Psoas muscle (tissue), 7 donors: ENCODE measurements at regions not wholly inside any gene's neighbourhood (a gene's known extent, or its start where the extent isn't known, plus 50 kb on each side); places are given as distances from the start of the nearest gene placed in this dataset.

Source experiments
- ATAC-seq, 4 donors: fragments of 200-7000 bp; cut with Tn5 transposase; one replicate each; pipeline ENCODE4 v1.9.1; 2020; ENCODE audit warnings: moderate library complexity in 3 of 4, mild to moderate bottlenecking in 2 of 4
- DNase-seq, 2 donors: peaks; one replicate each; pipeline ENCODE4 v3.0.0-alpha.2; 2020
- H3K27ac ChIP-seq: fragments of 200-600 bp; one replicate; pipeline ENCODE4 v1.8.0; 2022
- H3K27me3 ChIP-seq, 3 donors: fragments of 200-600 bp in 1 of 3; one replicate each; pipeline versions ENCODE4 v1.6.1 to v1.8.0; 2013 to 2022; ENCODE audit warnings: low read length in 2 of 3, mild to moderate bottlenecking in 2 of 3, moderate library complexity in 1 of 3; ENCODE audit not compliant: insufficient read depth in 3 of 3
- H3K36me3 ChIP-seq, 2 donors: fragments of 200-600 bp in 1 of 2; one replicate each; pipeline versions ENCODE4 v1.6.1 to v1.8.0; 2013 to 2022; ENCODE audit warnings: low read depth in 1 of 2, mild to moderate bottlenecking in 1 of 2, moderate library complexity in 1 of 2; ENCODE audit not compliant: insufficient read depth in 1 of 2
- H3K4me1 ChIP-seq: fragments of 200-600 bp; one replicate; pipeline ENCODE4 v1.8.0; 2022
- H3K4me3 ChIP-seq: fragments of 200-600 bp; one replicate; pipeline ENCODE4 v1.8.0; 2022; ENCODE audit warnings: mild to moderate bottlenecking
- H3K9me3 ChIP-seq: fragments of 200-600 bp; one replicate; pipeline ENCODE4 v1.8.0; 2022
- CTCF ChIP-seq: fragments of 200-600 bp; IDR thresholded peaks from one replicate; pipeline ENCODE4 v1.8.0; 2022; ENCODE audit warnings: antibody characterized with exemption
- WGBS, 3 donors: extraction: QIAGEN DNeasy Blood & Tissue Kit; methylation state at CpG; one replicate each; pipeline versions ENCODE4 v1.1.6 to v1.1.7; 2013; 5-methylcytosine and 5-hydroxymethylcytosine counted together
- intact Hi-C, 2 donors: fragments of 100-400 bp; cut with DNase I; formaldehyde crosslinking; loops; one replicate each; pipeline versions ENCODE4 v1.11.0 to v1.14.2; 2022
- donor health status: healthy with polysubstance abuse.
- donor health status: DM: no; HTN: no; CAD: no; lungs with moderate emphysema.
- donor health status: Bipolar disorder and iron deficiency.
- donor health status: healthy.
- donor health status: DM: yes; HTN: yes; CAD: no.
- donor health status: DM: no; HTN: no; CAD: no.
- donor health status: DM: yes; HTN: yes; CAD: no.

GRCh38 chr1:219050086-219050821 is 123.4 kb upstream of the LYPLAL1 start:
- no peak for DNase-seq
- no peak for ATAC-seq
- Histone ChIP-seq H3K27me3 (no peaks in the 10 kb centered on the region), H3K4me3 (no peak overlapping the region), H3K9me3 (no peaks in the 10 kb centered on the region), H3K36me3 (no peaks in the 10 kb centered on the region), H3K27ac (no peak overlapping the region), H3K4me1 (no peaks in the 10 kb centered on the region)
- intact Hi-C loops: no loop called here
- TF ChIP-seq CTCF: no peak
- 73 to 79% (median 75%) methylated on average over 5 of the region's 5 CpGs for whole genome bisulfite sequencing, 3 donors

- intact Hi-C loops: no loop called here
- H3K27me3 ChIP-seq: no peaks in the 10 kb centered on the region
- H3K36me3 ChIP-seq: no peaks in the 10 kb centered on the region
- DNase-seq: no peak
- H3K9me3 ChIP-seq: no peaks in the 10 kb centered on the region
- no peaks in the 10 kb centered on the region for H3K4me1 ChIP-seq
- WGBS, 3 donors: 0 to 84% (median 63%) methylated on average over 1 of the region's 1 CpG
- no peak overlapping the region for H3K27ac ChIP-seq
- TF ChIP-seq CTCF: no peak
- ATAC-seq: no peak
- H3K4me3 ChIP-seq: no peak overlapping the region
Observed at GRCh38 chr1:219050822-219051125, 122.9 kb upstream of the LYPLAL1 start.

- H3K4me3 ChIP-seq: no peak overlapping the region
- DNase-seq (no peak), ATAC-seq (no peak)
- no peaks in the 10 kb centered on the region for H3K36me3 ChIP-seq
- no peaks in the 10 kb centered on the region for H3K4me1 ChIP-seq
- H3K9me3 ChIP-seq: no peaks in the 10 kb centered on the region
- WGBS, 3 donors: 72 to 93% (median 87%) methylated on average over 4 of the region's 4 CpGs
- no peak for TF ChIP-seq CTCF
- no peak overlapping the region for H3K27ac ChIP-seq
- no peaks in the 10 kb centered on the region for H3K27me3 ChIP-seq
- intact Hi-C loops: no loop called here
Observed at GRCh38 chr1:219051547-219051946, 122.1 kb upstream of the LYPLAL1 start.

GRCh38 chr1:219058891-219059820 is 114.5 kb upstream of the LYPLAL1 start:
- no peaks in the 10 kb centered on the region for H3K9me3 ChIP-seq
- H3K27ac ChIP-seq: no peak overlapping the region
- ATAC-seq: no peak
- no peaks in the 10 kb centered on the region for H3K4me1 ChIP-seq
- intact Hi-C loops: no loop called here
- no peaks in the 10 kb centered on the region for H3K36me3 ChIP-seq
- no peak for TF ChIP-seq CTCF
- no peaks in the 10 kb centered on the region for H3K27me3 ChIP-seq
- DNase-seq: no peak
- WGBS, 3 donors: 93 to 98% (median 96%) methylated on average over 1 of the region's 1 CpG
- no peak overlapping the region for H3K4me3 ChIP-seq
